22Rv1 (cell line): ENCODE measurements at regions not wholly inside any gene's neighbourhood (a gene's known extent, or its start where the extent isn't known, plus 50 kb on each side); places are given as distances from the start of the nearest gene placed in this dataset.
"Not testable (repeated sequence)": the region's sequence is repeated elsewhere in the genome, so short reads cannot be mapped to it uniquely, and the experiment has no call there.

Source experiments
- H3K27ac ChIP-seq: fragments of 450-650 bp; 2 replicates; pipeline ENCODE4 v1.5.1; 2017
- ZFX ChIP-seq: fragments of 450-650 bp; IDR thresholded peaks from 2 replicates; pipeline ENCODE4 v1.6.1; 2017; ENCODE audit warnings: antibody characterized with exemption, borderline replicate concordance
- TF ChIP-seq, protein P1 (sequence below): fragments of 450-650 bp; IDR thresholded peaks from 2 replicates; pipeline ENCODE4 v1.5.1; 2017; ENCODE audit warnings: mild to moderate bottlenecking

DNA sequence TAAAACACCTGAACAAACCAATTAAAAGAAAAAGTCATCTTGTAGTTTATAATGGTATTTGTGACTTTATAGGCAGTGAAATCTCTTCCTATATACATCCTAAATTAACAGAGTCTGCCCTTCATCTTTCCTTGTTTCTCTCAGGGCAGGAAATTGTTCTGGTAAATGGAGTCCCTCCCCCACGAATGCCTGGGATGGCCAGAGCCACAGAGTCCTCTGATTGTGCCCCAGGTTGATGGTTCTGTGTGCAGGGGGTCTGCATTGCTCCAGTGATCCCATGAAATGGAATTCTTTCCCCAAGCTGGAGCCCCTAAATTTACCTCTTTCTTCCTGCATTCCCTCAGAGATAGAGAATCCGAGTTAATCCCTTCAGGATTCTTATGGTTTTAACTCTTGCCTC lies 155.5 kb downstream of the MTX2 start:
- TF ChIP-seq, protein P1, sequence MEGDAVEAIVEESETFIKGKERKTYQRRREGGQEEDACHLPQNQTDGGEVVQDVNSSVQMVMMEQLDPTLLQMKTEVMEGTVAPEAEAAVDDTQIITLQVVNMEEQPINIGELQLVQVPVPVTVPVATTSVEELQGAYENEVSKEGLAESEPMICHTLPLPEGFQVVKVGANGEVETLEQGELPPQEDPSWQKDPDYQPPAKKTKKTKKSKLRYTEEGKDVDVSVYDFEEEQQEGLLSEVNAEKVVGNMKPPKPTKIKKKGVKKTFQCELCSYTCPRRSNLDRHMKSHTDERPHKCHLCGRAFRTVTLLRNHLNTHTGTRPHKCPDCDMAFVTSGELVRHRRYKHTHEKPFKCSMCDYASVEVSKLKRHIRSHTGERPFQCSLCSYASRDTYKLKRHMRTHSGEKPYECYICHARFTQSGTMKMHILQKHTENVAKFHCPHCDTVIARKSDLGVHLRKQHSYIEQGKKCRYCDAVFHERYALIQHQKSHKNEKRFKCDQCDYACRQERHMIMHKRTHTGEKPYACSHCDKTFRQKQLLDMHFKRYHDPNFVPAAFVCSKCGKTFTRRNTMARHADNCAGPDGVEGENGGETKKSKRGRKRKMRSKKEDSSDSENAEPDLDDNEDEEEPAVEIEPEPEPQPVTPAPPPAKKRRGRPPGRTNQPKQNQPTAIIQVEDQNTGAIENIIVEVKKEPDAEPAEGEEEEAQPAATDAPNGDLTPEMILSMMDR = no peak
- TF ChIP-seq ZFX = no peak

DNA sequence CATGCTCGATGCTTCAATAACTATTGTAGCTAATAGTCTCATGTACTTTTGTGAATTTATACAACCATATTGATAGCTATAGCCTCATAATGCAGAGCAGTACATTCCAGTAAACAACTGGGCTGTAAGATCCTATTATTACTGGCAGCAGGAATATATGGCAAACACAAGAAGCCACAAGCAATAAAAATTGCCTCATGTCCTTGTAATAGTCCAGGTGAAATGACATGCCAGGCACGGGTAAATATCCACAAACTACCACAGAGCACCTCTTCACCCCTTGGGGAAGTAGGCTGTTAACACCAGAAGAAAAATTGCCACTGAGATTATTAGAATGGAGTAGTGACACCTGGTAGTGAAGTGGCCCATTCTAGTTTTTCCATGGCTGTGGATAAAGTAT lies 158.3 kb downstream of the MTX2 start:
- no peak for TF ChIP-seq ZFX
- TF ChIP-seq, protein P1 = no peak

More for the DNA sequence above, 155.5 kb downstream of the MTX2 start:
- no peak overlapping the region for H3K27ac ChIP-seq

DNA sequence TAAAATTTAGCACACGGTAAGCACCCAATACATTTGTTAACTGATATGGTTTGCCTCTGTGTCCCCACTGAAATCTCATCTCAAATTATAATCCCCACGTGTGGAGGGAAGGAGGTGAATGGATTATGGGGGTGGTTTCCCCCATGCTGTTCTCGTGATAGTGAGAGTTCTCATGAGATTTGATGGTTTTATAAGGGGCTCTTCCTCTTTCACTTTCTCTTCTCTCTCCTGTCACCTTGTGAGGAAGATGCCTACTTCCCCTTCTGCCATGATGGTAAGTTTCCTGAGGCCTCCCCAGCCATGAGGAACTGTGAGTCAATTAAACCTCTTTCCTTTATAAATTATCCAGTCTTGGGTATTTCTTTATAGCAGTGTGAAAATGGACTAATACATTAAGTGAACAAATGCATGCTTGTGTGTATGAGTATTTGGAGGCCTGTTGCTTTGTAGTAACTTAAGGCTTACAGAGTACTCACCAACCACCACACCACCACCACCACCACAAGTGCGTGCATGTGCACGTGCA lies 159.8 kb downstream of the MTX2 start:
- H3K27ac ChIP-seq = not testable (repeated sequence)

More for the DNA sequence above, 158.3 kb downstream of the MTX2 start:
- H3K27ac ChIP-seq = no peak overlapping the region

DNA sequence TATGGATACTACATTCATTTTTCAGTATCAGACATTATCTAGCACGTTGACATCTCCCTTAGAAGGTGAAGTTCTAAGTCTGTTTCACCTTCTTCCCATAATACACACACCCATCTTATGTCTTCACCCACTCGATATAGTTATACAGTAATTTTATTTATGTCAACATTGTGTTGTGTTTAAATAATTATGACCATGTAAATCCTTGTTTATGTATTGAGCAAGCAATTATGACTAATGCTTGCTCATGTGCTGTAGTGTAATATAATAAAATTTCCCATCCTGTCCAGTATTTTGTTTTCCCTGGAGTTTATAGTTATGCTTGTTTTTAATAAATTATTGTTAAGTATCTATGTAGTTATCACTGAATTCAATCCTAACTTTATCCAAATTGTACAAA lies 163.2 kb downstream of the MTX2 start:
- no peak overlapping the region for H3K27ac ChIP-seq
- TF ChIP-seq, protein P1 = no peak
- TF ChIP-seq ZFX = no peak

DNA sequence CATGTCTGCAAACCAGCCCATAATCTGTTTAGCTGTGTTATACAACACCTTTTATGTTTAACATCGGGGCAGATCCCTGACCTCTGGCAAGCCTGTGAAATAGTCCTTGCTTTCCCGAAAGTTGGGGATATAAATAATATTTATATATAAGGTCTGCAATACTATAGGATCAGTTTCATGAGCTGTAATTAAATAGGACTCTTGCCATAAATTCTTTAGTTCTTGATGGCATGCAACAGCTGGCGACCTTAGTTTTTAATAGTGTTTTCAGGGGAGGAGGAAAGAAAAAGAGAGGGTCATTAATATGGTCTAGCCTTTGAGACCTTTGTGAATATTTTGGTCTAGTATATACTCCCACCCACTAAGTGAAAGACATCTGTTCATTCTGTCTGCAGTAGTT lies 166.5 kb downstream of the MTX2 start:
- H3K27ac ChIP-seq = no peak overlapping the region
- TF ChIP-seq ZFX = no peak
- TF ChIP-seq, protein P1 = no peak

DNA sequence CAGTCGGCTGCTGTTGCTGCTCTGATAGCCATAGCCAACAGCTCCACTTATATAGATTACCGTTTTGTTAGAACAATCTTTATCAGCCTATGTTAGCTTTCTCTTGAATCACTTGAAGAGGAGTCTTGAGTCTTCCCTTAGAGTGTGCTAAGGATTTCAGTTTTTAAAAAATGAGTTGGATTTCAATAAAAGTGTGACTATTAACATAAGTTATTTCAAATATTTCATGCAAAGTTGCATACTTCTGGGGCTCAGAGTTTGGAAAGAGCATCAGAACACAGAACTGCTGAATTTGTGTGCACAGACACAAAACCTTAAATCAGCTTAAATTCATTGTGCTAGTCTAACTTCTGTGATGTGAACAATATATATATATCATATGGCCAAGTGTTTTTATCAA lies 174.7 kb downstream of the MTX2 start:
- no peak overlapping the region for H3K27ac ChIP-seq
- TF ChIP-seq, protein P1 = no peak
- no peak for TF ChIP-seq ZFX

DNA sequence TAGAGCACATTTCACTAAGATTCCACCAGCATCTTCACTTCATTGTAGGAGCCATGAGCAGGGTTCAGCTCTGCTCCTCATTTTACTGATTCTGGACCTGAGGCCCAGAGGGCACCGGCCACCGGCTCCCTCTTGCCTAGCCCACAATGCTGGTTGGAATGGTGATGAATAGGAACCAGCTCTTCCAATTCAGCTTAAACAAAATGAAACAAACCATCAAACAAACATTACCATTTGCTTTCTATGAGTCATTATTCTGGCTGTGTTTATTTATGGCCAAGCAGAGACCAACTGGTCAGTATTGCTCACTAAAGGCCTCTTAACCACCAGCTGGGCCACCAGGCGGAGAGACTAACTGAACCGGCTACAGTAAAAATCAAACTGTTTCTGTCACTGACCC lies 176.7 kb downstream of the MTX2 start:
- no peak for TF ChIP-seq ZFX
- TF ChIP-seq, protein P1 = no peak
- no peak overlapping the region for H3K27ac ChIP-seq

DNA sequence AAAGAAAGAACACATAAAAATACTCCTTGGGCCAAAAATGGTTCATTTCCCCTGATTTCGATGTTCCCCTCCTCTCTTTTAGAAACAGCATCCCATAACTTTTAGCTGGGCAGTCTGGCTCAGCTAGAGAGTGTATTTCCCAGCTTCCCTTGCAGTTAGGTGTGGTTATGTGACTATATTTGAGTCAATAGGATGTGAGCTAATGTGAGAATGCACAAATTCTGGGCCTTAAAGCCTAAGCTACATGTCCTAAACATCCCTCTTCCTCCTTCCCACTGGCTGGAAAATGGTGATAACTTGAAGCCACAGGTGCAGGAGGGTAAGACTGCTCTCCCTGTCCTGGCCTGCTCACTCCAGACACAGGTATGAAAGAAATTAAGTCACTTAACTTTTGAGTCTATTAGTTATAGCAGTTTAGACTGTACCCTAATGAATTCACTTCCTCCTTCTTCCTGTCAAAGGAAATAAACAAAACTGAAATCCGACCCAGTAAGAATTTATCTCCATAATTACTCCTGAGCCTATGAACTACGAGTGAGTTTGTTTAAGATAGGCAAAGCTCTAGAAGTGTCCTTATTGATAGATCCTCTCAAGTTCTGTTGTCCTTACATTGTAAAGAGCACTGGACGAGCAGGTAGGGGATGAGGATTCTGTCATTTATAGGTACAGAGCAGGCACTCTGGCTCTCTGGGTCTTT lies 177.6 kb downstream of the MTX2 start:
- H3K27ac ChIP-seq = no peak overlapping the region
- TF ChIP-seq, protein P1 = no peak
- TF ChIP-seq ZFX = no peak
